ENCODE measurements at regions not wholly inside any gene's neighbourhood (a gene's known extent, or its start where the extent isn't known, plus 50 kb on each side); places are given as distances from the start of the nearest gene placed in this dataset.

DNA sequence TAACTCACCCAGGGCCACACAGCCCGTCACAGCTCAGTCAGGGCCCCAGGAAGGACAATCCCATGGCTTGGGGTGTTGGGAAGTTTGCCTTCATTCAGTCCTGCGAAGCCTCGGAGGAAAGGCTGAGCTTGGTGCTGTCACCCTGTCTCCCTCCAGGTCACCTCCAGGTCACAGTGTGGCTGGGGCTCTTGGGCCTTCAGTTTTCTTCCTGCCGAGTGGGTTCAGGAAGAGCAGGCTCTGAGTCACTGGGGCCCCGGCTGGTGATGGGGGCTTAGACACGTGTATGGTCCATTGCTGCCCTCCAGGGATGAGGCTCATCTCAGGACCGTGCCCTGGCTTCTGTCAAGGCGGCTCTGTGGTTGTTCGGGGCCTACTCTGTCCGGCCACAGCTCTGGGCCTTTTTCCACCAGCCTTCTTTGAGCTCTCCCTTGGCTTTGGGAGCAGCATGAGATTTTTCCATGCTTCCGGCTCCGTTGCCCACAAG, 118.6 kb downstream of the INHBB start:
- Histone ChIP-seq H3F3A (replicated peaks; ENCODE audit: low read depth) (0 out of 2 replicates have a peak, but pooled peaks cover 3% of the 10 kb centered on the region), H3K36me3 (ENCODE audit: insufficient read depth) (no peaks in the 10 kb centered on the region), H3K27me3 (ENCODE audit: insufficient read depth) (peaks cover 99% of the 10 kb centered on the region), H3K79me2 (replicated peaks; ENCODE audit: insufficient read depth) (no peaks in the 10 kb centered on the region), H4K20me1 (replicated peaks; ENCODE audit: insufficient read depth) (peaks cover 12% of the 10 kb centered on the region), H3K27ac (ENCODE audit: low read depth) (no peak overlapping the region), H3K4me2 (no peak overlapping the region), H3K4me1 (ENCODE audit: insufficient read depth) (peaks cover 13% of the 10 kb centered on the region), H2AFZ (no peak overlapping the region), H3K4me3 (no peak overlapping the region), H3K9me2 (ENCODE audit: insufficient read depth) (no peaks in the 10 kb centered on the region)
- Mint-ChIP-seq H3K36me3 (ENCODE audit: low read depth) (no peaks in the 10 kb centered on the region), H3K27me3 (ENCODE audit: insufficient read depth, low read depth, poor library complexity) (peaks cover 93% of the 10 kb centered on the region), H3K4me3 (no peak overlapping the region), H3K9me3 (no peaks in the 10 kb centered on the region), H3K4me1 (peaks cover 12% of the 10 kb centered on the region), H3K27ac (no peak overlapping the region)
- ATAC-seq (no peak), DNase-seq (ENCODE audit: low spot score) (no peak)
- TF ChIP-seq EZH2 (IDR thresholded peaks at IDR 0.05; ENCODE audit: low read depth, unreplicated experiment) (no peak), JUNB (IDR thresholded peaks at IDR 0.05; ENCODE audit: unreplicated experiment) (no peak), EZH2phosphoT487 (IDR thresholded peaks at IDR 0.05; ENCODE audit: unreplicated experiment) (no peak), ZNF114 (CRISPR knock-in tag; IDR thresholded peaks at IDR 0.05) (no peak), NANOG (IDR thresholded peaks at IDR 0.05; ENCODE audit: borderline replicate concordance) (no peak), POLR2AphosphoS5 (IDR thresholded peaks at IDR 0.05; ENCODE audit: low read depth) (no peak), STAT1 (IDR thresholded peaks at IDR 0.05; ENCODE audit: unreplicated experiment) (no peak), ZNF331 (CRISPR knock-in tag; IDR thresholded peaks at IDR 0.05; ENCODE audit: low read depth) (no peak), CREB1 (CRISPR knock-in tag; IDR thresholded peaks at IDR 0.05; ENCODE audit: low read depth) (no peak)
- TF ChIP-seq, protein P1, sequence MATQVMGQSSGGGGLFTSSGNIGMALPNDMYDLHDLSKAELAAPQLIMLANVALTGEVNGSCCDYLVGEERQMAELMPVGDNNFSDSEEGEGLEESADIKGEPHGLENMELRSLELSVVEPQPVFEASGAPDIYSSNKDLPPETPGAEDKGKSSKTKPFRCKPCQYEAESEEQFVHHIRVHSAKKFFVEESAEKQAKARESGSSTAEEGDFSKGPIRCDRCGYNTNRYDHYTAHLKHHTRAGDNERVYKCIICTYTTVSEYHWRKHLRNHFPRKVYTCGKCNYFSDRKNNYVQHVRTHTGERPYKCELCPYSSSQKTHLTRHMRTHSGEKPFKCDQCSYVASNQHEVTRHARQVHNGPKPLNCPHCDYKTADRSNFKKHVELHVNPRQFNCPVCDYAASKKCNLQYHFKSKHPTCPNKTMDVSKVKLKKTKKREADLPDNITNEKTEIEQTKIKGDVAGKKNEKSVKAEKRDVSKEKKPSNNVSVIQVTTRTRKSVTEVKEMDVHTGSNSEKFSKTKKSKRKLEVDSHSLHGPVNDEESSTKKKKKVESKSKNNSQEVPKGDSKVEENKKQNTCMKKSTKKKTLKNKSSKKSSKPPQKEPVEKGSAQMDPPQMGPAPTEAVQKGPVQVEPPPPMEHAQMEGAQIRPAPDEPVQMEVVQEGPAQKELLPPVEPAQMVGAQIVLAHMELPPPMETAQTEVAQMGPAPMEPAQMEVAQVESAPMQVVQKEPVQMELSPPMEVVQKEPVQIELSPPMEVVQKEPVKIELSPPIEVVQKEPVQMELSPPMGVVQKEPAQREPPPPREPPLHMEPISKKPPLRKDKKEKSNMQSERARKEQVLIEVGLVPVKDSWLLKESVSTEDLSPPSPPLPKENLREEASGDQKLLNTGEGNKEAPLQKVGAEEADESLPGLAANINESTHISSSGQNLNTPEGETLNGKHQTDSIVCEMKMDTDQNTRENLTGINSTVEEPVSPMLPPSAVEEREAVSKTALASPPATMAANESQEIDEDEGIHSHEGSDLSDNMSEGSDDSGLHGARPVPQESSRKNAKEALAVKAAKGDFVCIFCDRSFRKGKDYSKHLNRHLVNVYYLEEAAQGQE (IDR thresholded peaks at IDR 0.05; ENCODE audit: unreplicated experiment) = no peak
- TF ChIP-seq, protein P2, sequence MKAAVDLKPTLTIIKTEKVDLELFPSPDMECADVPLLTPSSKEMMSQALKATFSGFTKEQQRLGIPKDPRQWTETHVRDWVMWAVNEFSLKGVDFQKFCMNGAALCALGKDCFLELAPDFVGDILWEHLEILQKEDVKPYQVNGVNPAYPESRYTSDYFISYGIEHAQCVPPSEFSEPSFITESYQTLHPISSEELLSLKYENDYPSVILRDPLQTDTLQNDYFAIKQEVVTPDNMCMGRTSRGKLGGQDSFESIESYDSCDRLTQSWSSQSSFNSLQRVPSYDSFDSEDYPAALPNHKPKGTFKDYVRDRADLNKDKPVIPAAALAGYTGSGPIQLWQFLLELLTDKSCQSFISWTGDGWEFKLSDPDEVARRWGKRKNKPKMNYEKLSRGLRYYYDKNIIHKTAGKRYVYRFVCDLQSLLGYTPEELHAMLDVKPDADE (IDR thresholded peaks at IDR 0.05) = no peak
- TF ChIP-seq, protein P3, sequence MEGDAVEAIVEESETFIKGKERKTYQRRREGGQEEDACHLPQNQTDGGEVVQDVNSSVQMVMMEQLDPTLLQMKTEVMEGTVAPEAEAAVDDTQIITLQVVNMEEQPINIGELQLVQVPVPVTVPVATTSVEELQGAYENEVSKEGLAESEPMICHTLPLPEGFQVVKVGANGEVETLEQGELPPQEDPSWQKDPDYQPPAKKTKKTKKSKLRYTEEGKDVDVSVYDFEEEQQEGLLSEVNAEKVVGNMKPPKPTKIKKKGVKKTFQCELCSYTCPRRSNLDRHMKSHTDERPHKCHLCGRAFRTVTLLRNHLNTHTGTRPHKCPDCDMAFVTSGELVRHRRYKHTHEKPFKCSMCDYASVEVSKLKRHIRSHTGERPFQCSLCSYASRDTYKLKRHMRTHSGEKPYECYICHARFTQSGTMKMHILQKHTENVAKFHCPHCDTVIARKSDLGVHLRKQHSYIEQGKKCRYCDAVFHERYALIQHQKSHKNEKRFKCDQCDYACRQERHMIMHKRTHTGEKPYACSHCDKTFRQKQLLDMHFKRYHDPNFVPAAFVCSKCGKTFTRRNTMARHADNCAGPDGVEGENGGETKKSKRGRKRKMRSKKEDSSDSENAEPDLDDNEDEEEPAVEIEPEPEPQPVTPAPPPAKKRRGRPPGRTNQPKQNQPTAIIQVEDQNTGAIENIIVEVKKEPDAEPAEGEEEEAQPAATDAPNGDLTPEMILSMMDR (conservative IDR thresholded peaks at IDR 0.05; ENCODE audit: low read depth in 2 of 2) = no peak
- TF ChIP-seq, protein P4, sequence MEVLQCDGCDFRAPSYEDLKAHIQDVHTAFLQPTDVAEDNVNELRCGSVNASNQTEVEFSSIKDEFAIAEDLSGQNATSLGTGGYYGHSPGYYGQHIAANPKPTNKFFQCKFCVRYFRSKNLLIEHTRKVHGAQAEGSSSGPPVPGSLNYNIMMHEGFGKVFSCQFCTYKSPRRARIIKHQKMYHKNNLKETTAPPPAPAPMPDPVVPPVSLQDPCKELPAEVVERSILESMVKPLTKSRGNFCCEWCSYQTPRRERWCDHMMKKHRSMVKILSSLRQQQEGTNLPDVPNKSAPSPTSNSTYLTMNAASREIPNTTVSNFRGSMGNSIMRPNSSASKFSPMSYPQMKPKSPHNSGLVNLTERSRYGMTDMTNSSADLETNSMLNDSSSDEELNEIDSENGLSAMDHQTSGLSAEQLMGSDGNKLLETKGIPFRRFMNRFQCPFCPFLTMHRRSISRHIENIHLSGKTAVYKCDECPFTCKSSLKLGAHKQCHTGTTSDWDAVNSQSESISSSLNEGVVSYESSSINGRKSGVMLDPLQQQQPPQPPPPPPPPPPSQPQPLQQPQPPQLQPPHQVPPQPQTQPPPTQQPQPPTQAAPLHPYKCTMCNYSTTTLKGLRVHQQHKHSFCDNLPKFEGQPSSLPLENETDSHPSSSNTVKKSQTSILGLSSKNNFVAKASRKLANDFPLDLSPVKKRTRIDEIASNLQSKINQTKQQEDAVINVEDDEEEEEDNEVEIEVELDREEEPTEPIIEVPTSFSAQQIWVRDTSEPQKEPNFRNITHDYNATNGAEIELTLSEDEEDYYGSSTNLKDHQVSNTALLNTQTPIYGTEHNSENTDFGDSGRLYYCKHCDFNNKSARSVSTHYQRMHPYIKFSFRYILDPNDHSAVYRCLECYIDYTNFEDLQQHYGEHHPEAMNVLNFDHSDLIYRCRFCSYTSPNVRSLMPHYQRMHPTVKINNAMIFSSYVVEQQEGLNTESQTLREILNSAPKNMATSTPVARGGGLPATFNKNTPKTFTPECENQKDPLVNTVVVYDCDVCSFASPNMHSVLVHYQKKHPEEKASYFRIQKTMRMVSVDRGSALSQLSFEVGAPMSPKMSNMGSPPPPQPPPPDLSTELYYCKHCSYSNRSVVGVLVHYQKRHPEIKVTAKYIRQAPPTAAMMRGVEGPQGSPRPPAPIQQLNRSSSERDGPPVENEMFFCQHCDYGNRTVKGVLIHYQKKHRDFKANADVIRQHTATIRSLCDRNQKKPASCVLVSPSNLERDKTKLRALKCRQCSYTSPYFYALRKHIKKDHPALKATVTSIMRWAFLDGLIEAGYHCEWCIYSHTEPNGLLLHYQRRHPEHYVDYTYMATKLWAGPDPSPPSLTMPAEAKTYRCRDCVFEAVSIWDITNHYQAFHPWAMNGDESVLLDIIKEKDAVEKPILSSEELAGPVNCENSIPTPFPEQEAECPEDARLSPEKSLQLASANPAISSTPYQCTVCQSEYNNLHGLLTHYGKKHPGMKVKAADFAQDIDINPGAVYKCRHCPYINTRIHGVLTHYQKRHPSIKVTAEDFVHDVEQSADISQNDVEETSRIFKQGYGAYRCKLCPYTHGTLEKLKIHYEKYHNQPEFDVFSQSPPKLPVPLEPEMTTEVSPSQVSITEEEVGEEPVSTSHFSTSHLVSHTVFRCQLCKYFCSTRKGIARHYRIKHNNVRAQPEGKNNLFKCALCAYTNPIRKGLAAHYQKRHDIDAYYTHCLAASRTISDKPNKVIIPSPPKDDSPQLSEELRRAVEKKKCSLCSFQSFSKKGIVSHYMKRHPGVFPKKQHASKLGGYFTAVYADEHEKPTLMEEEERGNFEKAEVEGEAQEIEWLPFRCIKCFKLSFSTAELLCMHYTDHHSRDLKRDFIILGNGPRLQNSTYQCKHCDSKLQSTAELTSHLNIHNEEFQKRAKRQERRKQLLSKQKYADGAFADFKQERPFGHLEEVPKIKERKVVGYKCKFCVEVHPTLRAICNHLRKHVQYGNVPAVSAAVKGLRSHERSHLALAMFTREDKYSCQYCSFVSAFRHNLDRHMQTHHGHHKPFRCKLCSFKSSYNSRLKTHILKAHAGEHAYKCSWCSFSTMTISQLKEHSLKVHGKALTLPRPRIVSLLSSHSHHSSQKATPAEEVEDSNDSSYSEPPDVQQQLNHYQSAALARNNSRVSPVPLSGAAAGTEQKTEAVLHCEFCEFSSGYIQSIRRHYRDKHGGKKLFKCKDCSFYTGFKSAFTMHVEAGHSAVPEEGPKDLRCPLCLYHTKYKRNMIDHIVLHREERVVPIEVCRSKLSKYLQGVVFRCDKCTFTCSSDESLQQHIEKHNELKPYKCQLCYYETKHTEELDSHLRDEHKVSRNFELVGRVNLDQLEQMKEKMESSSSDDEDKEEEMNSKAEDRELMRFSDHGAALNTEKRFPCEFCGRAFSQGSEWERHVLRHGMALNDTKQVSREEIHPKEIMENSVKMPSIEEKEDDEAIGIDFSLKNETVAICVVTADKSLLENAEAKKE (CRISPR knock-in tag; IDR thresholded peaks at IDR 0.05) = no peak
